A549 (cell line): ENCODE measurements at regions not wholly inside any gene's neighbourhood (a gene's known extent, or its start where the extent isn't known, plus 50 kb on each side); places are given as distances from the start of the nearest gene placed in this dataset.
A peak's percentile ranks its signal among the peaks of the same experiment; 100 is the strongest.

Source experiments
- ATAC-seq, 2 experiments: fragments of 200-7000 bp in 1 of 2; fragments of >200 bp in 1 of 2; cut with Nextera tagmentation in 1 of 2; cut with Tn5 transposase in 1 of 2; 3 replicates each; pipeline versions ENCODE4 v1.8.0 to v1.9.1; 2018 to 2020; ENCODE audit warnings: mild to moderate bottlenecking in 1 of 2, moderate library complexity in 1 of 2
- CTCF ChIA-PET: fragments of 300-600 bp; sonication (Branson Sonifier 250); formaldehyde crosslinking; extraction: SDS; loops from one replicate; lab custom pipeline; 2021; ENCODE audit warnings: antibody characterized with exemption, inconsistent platforms; lab: Yijun Ruan, JAX
- POLR2A ChIA-PET: fragments of 350-600 bp; formaldehyde crosslinking; extraction: SDS; loops from one replicate; lab custom pipeline; 2021; ENCODE audit warnings: antibody characterized with exemption, inconsistent platforms; lab: Yijun Ruan, JAX
- DNase-seq, 2 experiments: peaks; one replicate each; pipeline versions ENCODE4 v3.0.0 to v3.0.0-alpha.2; 2011 to 2016; ENCODE audit warnings: low read depth in 1 of 2, low spot score in 1 of 2
- FAIRE-seq: peaks from 2 replicates; lab custom pipeline; 2011; peaks lifted over from hg19 to GRCh38; lab: Jason Lieb, UNC
- H3K27ac ChIP-seq, 2 experiments: fragments of >200 bp; sonication (Bioruptor Twin); formaldehyde crosslinking; 3 replicates each; pipeline ENCODE4 v1.5.1; 2016 to 2017
- H3K4me1 ChIP-seq: fragments of >200 bp; sonication (Bioruptor Twin); formaldehyde crosslinking; 3 replicates; pipeline ENCODE4 v1.6.1; 2016
- H3K4me2 ChIP-seq: fragments of >200 bp; sonication (Bioruptor Twin); formaldehyde crosslinking; 3 replicates; pipeline ENCODE4 v1.6.1; 2016
- H3K4me3 ChIP-seq: fragments of >200 bp; sonication (Bioruptor Twin); formaldehyde crosslinking; 3 replicates; pipeline ENCODE4 v1.5.1; 2016
- H3K9me3 ChIP-seq: fragments of >200 bp; sonication (Bioruptor Twin); formaldehyde crosslinking; 3 replicates; pipeline ENCODE4 v1.6.1; 2016
- BCL3 ChIP-seq: fragments of >200 bp; sonication (Bioruptor Twin); formaldehyde crosslinking; IDR thresholded peaks from 3 replicates; pipeline ENCODE4 v1.6.1; 2016
- CBX2 ChIP-seq: fragments of 200-600 bp; sonication (generic); IDR thresholded peaks from 2 replicates; pipeline ENCODE4 v1.6.1; 2016; ENCODE audit warnings: low read depth, mild to moderate bottlenecking, borderline replicate concordance
- CBX8 ChIP-seq: fragments of 200-600 bp; sonication (generic); IDR thresholded peaks from 2 replicates; pipeline ENCODE4 v1.6.1; 2016
- CEBPB ChIP-seq, 2 experiments: fragments of >200 bp in 1 of 2; sonication (Bioruptor Twin) in 1 of 2; formaldehyde crosslinking in 1 of 2; IDR thresholded peaks; 2 replicates each; pipeline ENCODE4 v1.6.1; 2012 to 2016
- CHD4 ChIP-seq: fragments of 200-600 bp; sonication (generic); IDR thresholded peaks from 2 replicates; pipeline ENCODE4 v1.6.1; 2016; ENCODE audit warnings: antibody characterized with exemption, mild to moderate bottlenecking, borderline replicate concordance
- CTCF ChIP-seq: fragments of >200 bp; sonication (Bioruptor Twin); formaldehyde crosslinking; IDR thresholded peaks from 3 replicates; pipeline ENCODE4 v1.5.1; 2016
- E2F6 ChIP-seq: IDR thresholded peaks from 2 replicates; pipeline ENCODE4 v1.6.1; 2012; ENCODE audit warnings: low read depth, borderline replicate concordance
- EHMT2 ChIP-seq: fragments of 200-600 bp; sonication (generic); IDR thresholded peaks from 2 replicates; pipeline ENCODE4 v1.6.1; 2016; ENCODE audit warnings: antibody characterized with exemption, low read depth, mild to moderate bottlenecking, moderate library complexity
- ESRRA ChIP-seq: fragments of 150-350 bp; IDR thresholded peaks from 2 replicates; pipeline ENCODE4 v1.6.1; 2014; ENCODE audit warnings: mild to moderate bottlenecking, low read length, borderline replicate concordance
- FOXS1 ChIP-seq: fragments of 250-450 bp; sonication (Bioruptor Pico); IDR thresholded peaks from 2 replicates; pipeline ENCODE4 v1.5.0; 2020; ENCODE audit warnings: mild to moderate bottlenecking, moderate library complexity
- HEYL ChIP-seq: fragments of 250-450 bp; sonication (Bioruptor Pico); IDR thresholded peaks from 2 replicates; pipeline ENCODE4 v1.8.0; 2021; ENCODE audit warnings: mild to moderate bottlenecking, moderate library complexity
- HMGXB4 ChIP-seq: fragments of 250-450 bp; sonication (Bioruptor Pico); IDR thresholded peaks from 2 replicates; pipeline ENCODE4 v1.5.0; 2021; ENCODE audit warnings: mild to moderate bottlenecking, moderate library complexity, borderline replicate concordance
- HOXB13 ChIP-seq: fragments of 250-450 bp; sonication (Bioruptor Pico); IDR thresholded peaks from 2 replicates; pipeline ENCODE4 v1.5.0; 2020; ENCODE audit warnings: low read depth, mild to moderate bottlenecking, moderate library complexity
- KDM5A ChIP-seq: fragments of 200-600 bp; sonication (generic); IDR thresholded peaks from 2 replicates; pipeline ENCODE4 v1.6.1; 2016; ENCODE audit warnings: antibody characterized with exemption, mild to moderate bottlenecking
- MAFK ChIP-seq: fragments of 450-650 bp; IDR thresholded peaks from 2 replicates; pipeline ENCODE4 v1.6.1; 2014; ENCODE audit not compliant: partially characterized antibody
- MAX ChIP-seq: IDR thresholded peaks from 2 replicates; pipeline ENCODE4 v1.6.1; 2012
- MYC ChIP-seq: IDR thresholded peaks from 2 replicates; pipeline ENCODE4 v1.6.1; 2012; ENCODE audit warnings: mild to moderate bottlenecking, inconsistent platforms, low read length, improper control_type of control experiment, borderline replicate concordance
- RFX5 ChIP-seq: fragments of 450-650 bp; IDR thresholded peaks from 2 replicates; pipeline ENCODE4 v1.7.1; 2014; ENCODE audit warnings: antibody characterized with exemption, mild to moderate bottlenecking, moderate library complexity
- RNF2 ChIP-seq: fragments of 200-600 bp; sonication (generic); IDR thresholded peaks from 2 replicates; pipeline ENCODE4 v1.6.1; 2016; ENCODE audit warnings: low read depth, mild to moderate bottlenecking, antibody characterized with exemption, moderate library complexity, borderline replicate concordance
- SMC3 ChIP-seq: fragments of >200 bp; sonication (Bioruptor Twin); formaldehyde crosslinking; IDR thresholded peaks from 3 replicates; pipeline ENCODE4 v1.6.1; 2018; ENCODE audit warnings: inconsistent platforms
- TFCP2L1 ChIP-seq: fragments of 250-450 bp; sonication (Bioruptor Pico); IDR thresholded peaks from 2 replicates; pipeline ENCODE4 v1.5.0; 2021; ENCODE audit warnings: mild to moderate bottlenecking
- USF2 ChIP-seq: fragments of 450-650 bp; IDR thresholded peaks from 2 replicates; pipeline ENCODE4 v1.6.1; 2014; ENCODE audit warnings: antibody characterized with exemption
- ZC3H11A ChIP-seq: fragments of 450-650 bp; IDR thresholded peaks from 2 replicates; pipeline ENCODE4 v1.6.1; 2014; ENCODE audit warnings: antibody characterized with exemption, mild to moderate bottlenecking
- ZNF302 ChIP-seq: fragments of 250-450 bp; sonication (Bioruptor Pico); IDR thresholded peaks from 2 replicates; pipeline ENCODE4 v1.9.0; 2021; ENCODE audit warnings: inconsistent platforms, mild to moderate bottlenecking, moderate library complexity
- WGBS: methylation state at CpG from one replicate; pipeline ENCODE4 v1.1.6; 2017; ENCODE audit errors: missing lambda C conversion rate; 5-methylcytosine and 5-hydroxymethylcytosine counted together

GRCh38 chr21:16279731-16280581 is 550.2 kb downstream of the USP25 start:
- CTCF ChIA-PET: no interaction called here
- FAIRE-seq (no peak), ATAC-seq (peak in 1 of 2 experiments; percentile 91; a peak in 3 of 6 replicates), DNase-seq (peak in 1 of 2 experiments; percentile 25)
- 57% methylated on average over 15 of the region's 15 CpGs for WGBS
- Histone ChIP-seq H3K4me3 (no peak overlapping the region), H3K9me3 (no peaks in the 10 kb centered on the region), H3K4me1 (no peaks in the 10 kb centered on the region), H3K4me2 (peak overlapping the region; percentile 19; the same call in 2 of the 3 replicates), H3K27ac (no peak overlapping the region)
- POLR2A ChIA-PET: no interaction called here
- TF ChIP-seq RFX5: no peak
- no peak for TF ChIP-seq HMGXB4 (CRISPR knock-in tag)
- no peak for TF ChIP-seq MAFK
- TF ChIP-seq TFCP2L1 (CRISPR knock-in tag): no peak
- TF ChIP-seq RNF2: no peak
- TF ChIP-seq ZNF302 (CRISPR knock-in tag): no peak
- no peak for TF ChIP-seq USF2
- TF ChIP-seq HEYL (CRISPR knock-in tag): no peak
- no peak for TF ChIP-seq ESRRA
- TF ChIP-seq SMC3: no peak
- TF ChIP-seq CBX2: no peak

GRCh38 chr21:16280686-16281091 is 550.9 kb downstream of the USP25 start:
- no peak overlapping the region for H3K4me3 ChIP-seq
- TF ChIP-seq MAX: no peak
- TF ChIP-seq ESRRA: no peak
- no peak for TF ChIP-seq ZC3H11A
- no peak for TF ChIP-seq CTCF
- no peak for TF ChIP-seq BCL3
- no peak for TF ChIP-seq HOXB13
- TF ChIP-seq CHD4: no peak
- TF ChIP-seq KDM5A: no peak
- no peak for TF ChIP-seq CBX8
- no peak for TF ChIP-seq FOXS1 (CRISPR knock-in tag)
- TF ChIP-seq CEBPB (IDR thresholded peaks at IDR 0.05): no peak
- TF ChIP-seq E2F6: no peak
- TF ChIP-seq EHMT2: no peak
- no peak for TF ChIP-seq USF2
- no peak for TF ChIP-seq MYC
- no peak for TF ChIP-seq CBX2
- WGBS: 56% methylated on average over 2 of the region's 2 CpGs
- H3K4me2 ChIP-seq: peak overlapping the region; percentile 19; the same call in 2 of the 3 replicates
- H3K4me1 ChIP-seq: no peaks in the 10 kb centered on the region
- ChIA-PET CTCF (no interaction called here), POLR2A (no interaction called here)
- DNase-seq: no peak
- H3K27ac ChIP-seq: no peak overlapping the region
- ATAC-seq: peak in 1 of 2 experiments; percentile 45; a peak in 2 of 6 replicates
- no peaks in the 10 kb centered on the region for H3K9me3 ChIP-seq
- no peak for FAIRE-seq
